ENCODE measurements at regions not wholly inside any gene's neighbourhood (a gene's known extent, or its start where the extent isn't known, plus 50 kb on each side); places are given as distances from the start of the nearest gene placed in this dataset.

DNA sequence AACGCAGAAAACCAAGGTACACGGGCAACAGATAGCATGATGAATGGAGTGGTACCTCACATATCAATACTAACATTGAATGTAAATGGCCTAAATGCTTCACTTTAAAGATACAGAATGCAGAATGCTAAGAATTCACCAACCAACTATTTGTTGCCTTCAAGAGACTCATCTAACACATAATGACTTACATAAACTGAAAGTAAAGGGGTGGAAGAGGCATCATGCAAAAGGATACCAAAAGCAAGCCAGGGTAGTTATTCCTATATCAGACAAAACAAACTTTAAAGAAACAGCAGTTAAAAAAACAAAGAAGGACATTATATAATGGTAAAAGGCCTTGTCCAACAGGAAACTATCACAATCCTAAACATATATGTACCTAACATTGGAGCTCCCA, 137.1 kb upstream of the APP start:
- TF ChIP-seq POLR2A (IDR thresholded peaks at IDR 0.05): no peak
- TF ChIP-seq, protein P1, sequence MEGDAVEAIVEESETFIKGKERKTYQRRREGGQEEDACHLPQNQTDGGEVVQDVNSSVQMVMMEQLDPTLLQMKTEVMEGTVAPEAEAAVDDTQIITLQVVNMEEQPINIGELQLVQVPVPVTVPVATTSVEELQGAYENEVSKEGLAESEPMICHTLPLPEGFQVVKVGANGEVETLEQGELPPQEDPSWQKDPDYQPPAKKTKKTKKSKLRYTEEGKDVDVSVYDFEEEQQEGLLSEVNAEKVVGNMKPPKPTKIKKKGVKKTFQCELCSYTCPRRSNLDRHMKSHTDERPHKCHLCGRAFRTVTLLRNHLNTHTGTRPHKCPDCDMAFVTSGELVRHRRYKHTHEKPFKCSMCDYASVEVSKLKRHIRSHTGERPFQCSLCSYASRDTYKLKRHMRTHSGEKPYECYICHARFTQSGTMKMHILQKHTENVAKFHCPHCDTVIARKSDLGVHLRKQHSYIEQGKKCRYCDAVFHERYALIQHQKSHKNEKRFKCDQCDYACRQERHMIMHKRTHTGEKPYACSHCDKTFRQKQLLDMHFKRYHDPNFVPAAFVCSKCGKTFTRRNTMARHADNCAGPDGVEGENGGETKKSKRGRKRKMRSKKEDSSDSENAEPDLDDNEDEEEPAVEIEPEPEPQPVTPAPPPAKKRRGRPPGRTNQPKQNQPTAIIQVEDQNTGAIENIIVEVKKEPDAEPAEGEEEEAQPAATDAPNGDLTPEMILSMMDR (IDR thresholded peaks at IDR 0.05): no peak
